Hepatocyte (in vitro differentiated cells): ENCODE measurements at regions not wholly inside any gene's neighbourhood (a gene's known extent, or its start where the extent isn't known, plus 50 kb on each side); places are given as distances from the start of the nearest gene placed in this dataset.

Experiments used
- EZH2 ChIP-seq: fragments of 200-600 bp; sonication (generic); IDR thresholded peaks from 2 replicates; pipeline ENCODE4 v1.6.1; 2016; ENCODE audit warnings: antibody characterized with exemption, mild to moderate bottlenecking, borderline replicate concordance
- EZH2phosphoT487 ChIP-seq: fragments of 200-600 bp; sonication (generic); IDR thresholded peaks from one replicate; pipeline ENCODE4 v1.6.1; 2018; ENCODE audit warnings: antibody characterized with exemption, mild to moderate bottlenecking, low read depth, moderate library complexity; ENCODE audit not compliant: unreplicated experiment, severe bottlenecking
- TF ChIP-seq, protein P1 (sequence below): fragments of 200-600 bp; sonication (generic); IDR thresholded peaks from 2 replicates; pipeline ENCODE4 v1.5.1; 2016; ENCODE audit warnings: antibody characterized with exemption, mild to moderate bottlenecking; ENCODE audit not compliant: poor library complexity

GRCh38 chr5:120122703-120123102, 341.4 kb upstream of the PRR16 start:
- TF ChIP-seq EZH2: no peak
- no peak for TF ChIP-seq EZH2phosphoT487
- TF ChIP-seq, protein P1, sequence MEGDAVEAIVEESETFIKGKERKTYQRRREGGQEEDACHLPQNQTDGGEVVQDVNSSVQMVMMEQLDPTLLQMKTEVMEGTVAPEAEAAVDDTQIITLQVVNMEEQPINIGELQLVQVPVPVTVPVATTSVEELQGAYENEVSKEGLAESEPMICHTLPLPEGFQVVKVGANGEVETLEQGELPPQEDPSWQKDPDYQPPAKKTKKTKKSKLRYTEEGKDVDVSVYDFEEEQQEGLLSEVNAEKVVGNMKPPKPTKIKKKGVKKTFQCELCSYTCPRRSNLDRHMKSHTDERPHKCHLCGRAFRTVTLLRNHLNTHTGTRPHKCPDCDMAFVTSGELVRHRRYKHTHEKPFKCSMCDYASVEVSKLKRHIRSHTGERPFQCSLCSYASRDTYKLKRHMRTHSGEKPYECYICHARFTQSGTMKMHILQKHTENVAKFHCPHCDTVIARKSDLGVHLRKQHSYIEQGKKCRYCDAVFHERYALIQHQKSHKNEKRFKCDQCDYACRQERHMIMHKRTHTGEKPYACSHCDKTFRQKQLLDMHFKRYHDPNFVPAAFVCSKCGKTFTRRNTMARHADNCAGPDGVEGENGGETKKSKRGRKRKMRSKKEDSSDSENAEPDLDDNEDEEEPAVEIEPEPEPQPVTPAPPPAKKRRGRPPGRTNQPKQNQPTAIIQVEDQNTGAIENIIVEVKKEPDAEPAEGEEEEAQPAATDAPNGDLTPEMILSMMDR: no peak
